ENCODE measurements at regions not wholly inside any gene's neighbourhood (a gene's known extent, or its start where the extent isn't known, plus 50 kb on each side); places are given as distances from the start of the nearest gene placed in this dataset.

DNA sequence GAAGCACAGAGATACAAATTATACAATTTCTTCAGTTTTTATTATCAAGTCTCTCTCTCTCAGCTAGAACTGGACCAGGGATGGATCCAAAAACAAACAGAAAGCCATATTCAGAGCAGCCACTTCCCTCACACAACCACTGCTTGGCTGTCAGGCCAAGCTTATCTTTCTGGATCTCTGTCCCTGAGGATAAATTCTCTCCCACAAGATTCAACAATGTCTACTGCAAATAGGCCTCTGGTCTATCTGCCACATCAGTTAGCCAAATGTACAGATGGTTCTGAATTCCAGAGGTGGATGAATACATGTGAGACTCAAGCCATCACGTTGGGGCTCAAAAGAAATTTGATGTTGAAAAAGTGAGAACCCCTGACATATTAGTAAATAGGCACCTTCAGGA lies 350.9 kb downstream of the LTN1 start:
- TF ChIP-seq, protein P1, sequence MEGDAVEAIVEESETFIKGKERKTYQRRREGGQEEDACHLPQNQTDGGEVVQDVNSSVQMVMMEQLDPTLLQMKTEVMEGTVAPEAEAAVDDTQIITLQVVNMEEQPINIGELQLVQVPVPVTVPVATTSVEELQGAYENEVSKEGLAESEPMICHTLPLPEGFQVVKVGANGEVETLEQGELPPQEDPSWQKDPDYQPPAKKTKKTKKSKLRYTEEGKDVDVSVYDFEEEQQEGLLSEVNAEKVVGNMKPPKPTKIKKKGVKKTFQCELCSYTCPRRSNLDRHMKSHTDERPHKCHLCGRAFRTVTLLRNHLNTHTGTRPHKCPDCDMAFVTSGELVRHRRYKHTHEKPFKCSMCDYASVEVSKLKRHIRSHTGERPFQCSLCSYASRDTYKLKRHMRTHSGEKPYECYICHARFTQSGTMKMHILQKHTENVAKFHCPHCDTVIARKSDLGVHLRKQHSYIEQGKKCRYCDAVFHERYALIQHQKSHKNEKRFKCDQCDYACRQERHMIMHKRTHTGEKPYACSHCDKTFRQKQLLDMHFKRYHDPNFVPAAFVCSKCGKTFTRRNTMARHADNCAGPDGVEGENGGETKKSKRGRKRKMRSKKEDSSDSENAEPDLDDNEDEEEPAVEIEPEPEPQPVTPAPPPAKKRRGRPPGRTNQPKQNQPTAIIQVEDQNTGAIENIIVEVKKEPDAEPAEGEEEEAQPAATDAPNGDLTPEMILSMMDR (IDR thresholded peaks at IDR 0.05): no peak
- no peak for TF ChIP-seq POLR2AphosphoS5 (IDR thresholded peaks at IDR 0.05)
- TF ChIP-seq POLR2A (IDR thresholded peaks at IDR 0.05): no peak
- no peak for TF ChIP-seq EP300 (IDR thresholded peaks at IDR 0.05)
